ENCODE measurements at regions not wholly inside any gene's neighbourhood (a gene's known extent, or its start where the extent isn't known, plus 50 kb on each side); places are given as distances from the start of the nearest gene placed in this dataset.

- TF ChIP-seq CTCF (IDR thresholded peaks at IDR 0.05; ENCODE audit: low read depth, low read length): no peak
- TF ChIP-seq POLR2A (IDR thresholded peaks at IDR 0.05; ENCODE audit: extremely low read depth, insufficient read length): no peak
- TF ChIP-seq MAX (IDR thresholded peaks at IDR 0.05; ENCODE audit: low read depth, low read length): no peak
Observed at GRCh38 chr2:43164686-43165085, 61.7 kb downstream of the ZFP36L2 start.
